HepG2 (cell line): ENCODE measurements at regions not wholly inside any gene's neighbourhood (a gene's known extent, or its start where the extent isn't known, plus 50 kb on each side); places are given as distances from the start of the nearest gene placed in this dataset.

Source experiments
- ATAC-seq: fragments of 200-7000 bp; cut with Tn5 transposase; 3 replicates; pipeline ENCODE4 v1.9.1; 2020; ENCODE audit warnings: mild to moderate bottlenecking, moderate library complexity
- BruUV-seq: library from RNA; stranded (reverse); fragments of 400-500 nt; replicated peaks from 2 replicates; lab custom pipeline; 2021; lab: Mats Ljungman, UMichigan
- CTCF ChIA-PET: fragments of 300-600 bp; formaldehyde crosslinking; extraction: SDS; loops from one replicate; lab custom pipeline; 2021; ENCODE audit warnings: low total read pairs, inconsistent platforms, low intra/inter-chr PET ratio; lab: Yijun Ruan, JAX
- POLR2A ChIA-PET: fragments of 350-600 bp; sonication (Branson Sonifier 250); formaldehyde crosslinking; loops from one replicate; lab custom pipeline; 2020; ENCODE audit warnings: antibody characterized with exemption, inconsistent platforms; lab: Yijun Ruan, JAX
- DNase-seq: peaks from one replicate; pipeline ENCODE4 v3.0.0-alpha.2; 2015; ENCODE audit warnings: low spot score
- FAIRE-seq: peaks from 3 replicates; lab custom pipeline; 2011; peaks lifted over from hg19 to GRCh38; lab: Jason Lieb, UNC
- H2AFZ ChIP-seq: one replicate; pipeline ENCODE4 v1.6.1; 2011; ENCODE audit warnings: low read length, inconsistent platforms
- H3K27ac ChIP-seq: fragments of 300-600 bp; 3 replicates; pipeline ENCODE4 v1.8.0; 2011; ENCODE audit warnings: mixed run types, mild to moderate bottlenecking, mixed read lengths, low read length, inconsistent platforms; ENCODE audit not compliant: insufficient read depth; ENCODE audit errors: extremely low read length
- H3K27me3 ChIP-seq, 2 experiments: fragments of 200-600 bp in 1 of 2; 2 replicates in 1 of 2; 3 replicates in 1 of 2; pipeline versions ENCODE4 v1.6.0 to v1.8.0; 2011; ENCODE audit warnings: low read length in 2 of 2, mild to moderate bottlenecking in 2 of 2, moderate library complexity in 2 of 2, inconsistent platforms in 1 of 2; ENCODE audit not compliant: insufficient read depth in 2 of 2, control insufficient read depth in 1 of 2
- H3K36me3 ChIP-seq, 2 experiments: fragments of 200-600 bp in 1 of 2; replicated peaks in 1 of 2; 2 replicates in 1 of 2; 3 replicates in 1 of 2; pipeline versions ENCODE4 v1.5.1 to v1.8.0; 2011; ENCODE audit warnings: low read length in 2 of 2, inconsistent platforms in 1 of 2; ENCODE audit not compliant: insufficient read depth in 2 of 2, control insufficient read depth in 1 of 2
- H3K4me1 ChIP-seq: 2 replicates; pipeline ENCODE4 v1.5.1; 2012; ENCODE audit warnings: low read length, inconsistent platforms; ENCODE audit not compliant: insufficient read depth
- H3K4me2 ChIP-seq: 2 replicates; pipeline ENCODE4 v1.6.0; 2011; ENCODE audit warnings: low read depth, low read length, inconsistent platforms
- H3K4me3 ChIP-seq, 3 experiments: fragments of 200-600 bp in 1 of 3; sonication (generic), shearing (Covaris generic) in 1 of 3; replicated peaks in 1 of 3; 2 replicates each; pipeline ENCODE4 v1.5.1; 2011 to 2016; ENCODE audit warnings: low read length in 3 of 3, inconsistent platforms in 2 of 3, low read depth in 2 of 3, mild to moderate bottlenecking in 2 of 3, control low read depth in 1 of 3, mixed read lengths in 1 of 3; ENCODE audit not compliant: insufficient read depth in 1 of 3
- H3K79me2 ChIP-seq: one replicate; pipeline ENCODE4 v1.6.1; 2011; ENCODE audit warnings: low read length, inconsistent platforms; ENCODE audit not compliant: insufficient read depth
- H3K9ac ChIP-seq: 2 replicates; pipeline ENCODE4 v1.6.0; 2011; ENCODE audit warnings: mild to moderate bottlenecking, low read depth, low read length, inconsistent platforms; ENCODE audit not compliant: insufficient read depth
- H3K9me3 ChIP-seq: 2 replicates; pipeline ENCODE4 v1.5.1; 2012; ENCODE audit warnings: mild to moderate bottlenecking, low read length
- H4K20me1 ChIP-seq: 2 replicates; pipeline ENCODE4 v1.6.0; 2011; ENCODE audit warnings: inconsistent platforms, mild to moderate bottlenecking, low read length, moderate library complexity; ENCODE audit not compliant: insufficient read depth
- FOXK1 ChIP-seq: sonication (generic); formaldehyde crosslinking; IDR thresholded peaks from 2 replicates; pipeline ENCODE4 v1.4.0; 2020; ENCODE audit warnings: low read depth, missing genetic modification reagents, borderline replicate concordance
- MED8 ChIP-seq: sonication (generic); formaldehyde crosslinking; IDR thresholded peaks from 2 replicates; pipeline ENCODE4 v1.8.1; 2023; ENCODE audit warnings: mild to moderate bottlenecking, missing genetic modification reagents; ENCODE audit not compliant: insufficient replicate concordance
- PHB2 ChIP-seq: fragments of 450-650 bp; IDR thresholded peaks from 2 replicates; pipeline ENCODE4 v1.6.1; 2018; ENCODE audit not compliant: partially characterized antibody
- ZNF326 ChIP-seq: sonication (generic); formaldehyde crosslinking; IDR thresholded peaks from 2 replicates; pipeline ENCODE4 v1.4.0; 2020; ENCODE audit warnings: missing genetic modification reagents, borderline replicate concordance
- ZNF333 ChIP-seq: sonication (generic); formaldehyde crosslinking; IDR thresholded peaks from 2 replicates; pipeline ENCODE4 v1.4.0; 2020; ENCODE audit warnings: mild to moderate bottlenecking, missing genetic modification reagents, borderline replicate concordance
- ZNF556 ChIP-seq: sonication (generic); formaldehyde crosslinking; IDR thresholded peaks from 2 replicates; pipeline ENCODE4 v1.4.0; 2020; ENCODE audit warnings: mild to moderate bottlenecking, missing genetic modification reagents, borderline replicate concordance
- ZNF891 ChIP-seq: sonication (generic); formaldehyde crosslinking; IDR thresholded peaks from 2 replicates; pipeline ENCODE4 v1.5.0; 2020; ENCODE audit warnings: mild to moderate bottlenecking, missing genetic modification reagents
- WGBS: methylation state at CpG from one replicate; pipeline ENCODE4 v1.1.6; 2017; ENCODE audit warnings: low lambda C conversion rate; 5-methylcytosine and 5-hydroxymethylcytosine counted together
- in situ Hi-C: cut with HindIII; loops from 2 replicates; pipeline ENCODE4 v1.10.0; 2017; ENCODE audit warnings: low pct_unique_long_range_greater_than_20kb; ENCODE audit not compliant: extremely low pct_ligation_motif_present
- intact Hi-C: fragments of 100-400 bp; cut with micrococcal nuclease; formaldehyde crosslinking; loops from one replicate; pipeline ENCODE4 v1.10.0; 2022; ENCODE audit not compliant: unreplicated experiment

GRCh38 chr9:22204240-22204639 is 195.1 kb upstream of the CDKN2B start:
- DNase-seq (no peak), FAIRE-seq (no peak), ATAC-seq (no peak)
- POLR2A ChIA-PET = no interaction called here
- in situ Hi-C loops (no loop called here), intact Hi-C loops (no loop called here)
- H3K36me3 ChIP-seq = no peaks in the 10 kb centered on the region
- no peak overlapping the region for H3K4me2 ChIP-seq
- H3K4me3 ChIP-seq = no peak overlapping the region
- TF ChIP-seq PHB2 = no peak
- no peak for TF ChIP-seq ZNF891 (CRISPR knock-in tag)
- H3K4me1 ChIP-seq = no peaks in the 10 kb centered on the region
- no peaks in the 10 kb centered on the region for H3K79me2 ChIP-seq
- H2AFZ ChIP-seq = no peak overlapping the region
- no peak overlapping the region for H3K9ac ChIP-seq
- no peaks in the 10 kb centered on the region for H3K9me3 ChIP-seq
- BruUV-seq = no TSS peak
- 48% methylated on average over 2 of the region's 2 CpGs for WGBS
- no peak overlapping the region for H3K27ac ChIP-seq
- no peaks in the 10 kb centered on the region for H3K27me3 ChIP-seq
- H4K20me1 ChIP-seq = no peaks in the 10 kb centered on the region
- CTCF ChIA-PET = no interaction called here

GRCh38 chr9:22206833-22207232 is 197.7 kb upstream of the CDKN2B start:
- H3K79me2 ChIP-seq = no peaks in the 10 kb centered on the region
- H3K9ac ChIP-seq = no peak overlapping the region
- no peaks in the 10 kb centered on the region for H4K20me1 ChIP-seq
- 3% methylated on average over 5 of the region's 5 CpGs for WGBS
- TF ChIP-seq MED8 (CRISPR knock-in tag) (no peak), ZNF326 (no peak), ZNF333 (CRISPR knock-in tag) (no peak), ZNF556 (CRISPR knock-in tag) (no peak), FOXK1 (CRISPR knock-in tag) (no peak)
- H3K27me3 ChIP-seq = no peaks in the 10 kb centered on the region
- H3K4me2 ChIP-seq = no peak overlapping the region
- no peak overlapping the region for H2AFZ ChIP-seq
- no peak overlapping the region for H3K27ac ChIP-seq
- in situ Hi-C loops = no loop called here
- ATAC-seq (no peak), FAIRE-seq (no peak), DNase-seq (no peak)
- intact Hi-C loops = no loop called here
- CTCF ChIA-PET = no interaction called here
- peaks cover 2% of the 10 kb centered on the region for H3K4me1 ChIP-seq
- BruUV-seq = no TSS peak
- no peaks in the 10 kb centered on the region for H3K9me3 ChIP-seq
- POLR2A ChIA-PET = no interaction called here
- H3K4me3 ChIP-seq = no peak overlapping the region
- H3K36me3 ChIP-seq = no peaks in the 10 kb centered on the region
